ENCODE measurements at regions not wholly inside any gene's neighbourhood (a gene's known extent, or its start where the extent isn't known, plus 50 kb on each side); places are given as distances from the start of the nearest gene placed in this dataset.

DNA sequence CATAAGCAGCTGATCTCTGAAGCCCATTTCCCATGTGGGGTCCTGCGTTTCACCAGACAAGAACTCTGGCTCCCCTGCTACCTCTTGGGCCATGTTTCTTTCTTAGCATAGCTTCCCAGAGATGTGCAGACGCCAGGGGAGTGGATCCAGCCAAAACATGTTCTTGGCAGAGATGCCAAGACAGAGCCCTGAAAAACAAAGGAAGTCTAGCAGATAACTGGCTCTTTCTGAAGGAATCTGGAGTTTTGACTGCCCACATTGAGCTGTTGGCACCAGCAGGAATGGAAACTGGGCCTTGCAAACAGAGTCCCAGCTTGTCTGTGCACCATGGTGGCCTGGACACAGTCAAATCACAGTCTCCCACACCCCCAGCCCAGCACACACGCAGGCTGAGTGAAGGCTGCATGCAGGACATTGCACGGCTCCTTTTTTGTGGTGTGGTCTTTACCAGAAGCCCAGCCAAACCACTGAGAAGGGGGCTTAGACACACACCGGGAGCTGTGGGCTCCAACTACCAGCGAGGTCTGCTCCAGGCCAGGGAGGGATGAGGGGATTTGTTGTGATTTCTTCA lies 114.7 kb downstream of the SNX18 start:
- H3K36me3 ChIP-seq (ENCODE audit: insufficient read depth): no peaks in the 10 kb centered on the region
- no peaks in the 10 kb centered on the region for H3K4me1 ChIP-seq (ENCODE audit: insufficient read depth)
- H3K4me3 ChIP-seq: no peak overlapping the region
- H3K4me2 ChIP-seq: no peak overlapping the region
- Mint-ChIP-seq H3K27ac (no peak overlapping the region), H3K36me3 (ENCODE audit: low read depth) (no peaks in the 10 kb centered on the region), H3K4me3 (no peak overlapping the region), H3K4me1 (peaks cover 4% of the 10 kb centered on the region), H3K27me3 (ENCODE audit: insufficient read depth, low read depth, poor library complexity) (peaks cover 6% of the 10 kb centered on the region), H3K9me3 (peaks cover 3% of the 10 kb centered on the region; the same call in 1 of the 3 replicates)
- DNase-seq (ENCODE audit: low spot score) (no peak), ATAC-seq (no peak)
- no peak overlapping the region for H3K27ac ChIP-seq (ENCODE audit: low read depth)
- 0 out of 2 replicates have a peak, but pooled peaks cover 5% of the 10 kb centered on the region for H3K9me2 ChIP-seq (ENCODE audit: insufficient read depth)
- H3K79me2 ChIP-seq (replicated peaks; ENCODE audit: insufficient read depth): no peaks in the 10 kb centered on the region
- no peak for TF ChIP-seq JUNB (IDR thresholded peaks at IDR 0.05; ENCODE audit: unreplicated experiment)
- TF ChIP-seq, protein P1, sequence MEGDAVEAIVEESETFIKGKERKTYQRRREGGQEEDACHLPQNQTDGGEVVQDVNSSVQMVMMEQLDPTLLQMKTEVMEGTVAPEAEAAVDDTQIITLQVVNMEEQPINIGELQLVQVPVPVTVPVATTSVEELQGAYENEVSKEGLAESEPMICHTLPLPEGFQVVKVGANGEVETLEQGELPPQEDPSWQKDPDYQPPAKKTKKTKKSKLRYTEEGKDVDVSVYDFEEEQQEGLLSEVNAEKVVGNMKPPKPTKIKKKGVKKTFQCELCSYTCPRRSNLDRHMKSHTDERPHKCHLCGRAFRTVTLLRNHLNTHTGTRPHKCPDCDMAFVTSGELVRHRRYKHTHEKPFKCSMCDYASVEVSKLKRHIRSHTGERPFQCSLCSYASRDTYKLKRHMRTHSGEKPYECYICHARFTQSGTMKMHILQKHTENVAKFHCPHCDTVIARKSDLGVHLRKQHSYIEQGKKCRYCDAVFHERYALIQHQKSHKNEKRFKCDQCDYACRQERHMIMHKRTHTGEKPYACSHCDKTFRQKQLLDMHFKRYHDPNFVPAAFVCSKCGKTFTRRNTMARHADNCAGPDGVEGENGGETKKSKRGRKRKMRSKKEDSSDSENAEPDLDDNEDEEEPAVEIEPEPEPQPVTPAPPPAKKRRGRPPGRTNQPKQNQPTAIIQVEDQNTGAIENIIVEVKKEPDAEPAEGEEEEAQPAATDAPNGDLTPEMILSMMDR (conservative IDR thresholded peaks at IDR 0.05; ENCODE audit: low read depth in 2 of 2): no peak
- no peak for TF ChIP-seq ZNF114 (CRISPR knock-in tag; IDR thresholded peaks at IDR 0.05)
- TF ChIP-seq, protein P2, sequence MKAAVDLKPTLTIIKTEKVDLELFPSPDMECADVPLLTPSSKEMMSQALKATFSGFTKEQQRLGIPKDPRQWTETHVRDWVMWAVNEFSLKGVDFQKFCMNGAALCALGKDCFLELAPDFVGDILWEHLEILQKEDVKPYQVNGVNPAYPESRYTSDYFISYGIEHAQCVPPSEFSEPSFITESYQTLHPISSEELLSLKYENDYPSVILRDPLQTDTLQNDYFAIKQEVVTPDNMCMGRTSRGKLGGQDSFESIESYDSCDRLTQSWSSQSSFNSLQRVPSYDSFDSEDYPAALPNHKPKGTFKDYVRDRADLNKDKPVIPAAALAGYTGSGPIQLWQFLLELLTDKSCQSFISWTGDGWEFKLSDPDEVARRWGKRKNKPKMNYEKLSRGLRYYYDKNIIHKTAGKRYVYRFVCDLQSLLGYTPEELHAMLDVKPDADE (IDR thresholded peaks at IDR 0.05): no peak
- no peak for TF ChIP-seq CREB1 (CRISPR knock-in tag; IDR thresholded peaks at IDR 0.05; ENCODE audit: low read depth)
- no peaks in the 10 kb centered on the region for H4K20me1 ChIP-seq (replicated peaks; ENCODE audit: insufficient read depth)
- H3K27me3 ChIP-seq (ENCODE audit: insufficient read depth): no peaks in the 10 kb centered on the region
- no peaks in the 10 kb centered on the region for H3F3A ChIP-seq (replicated peaks; ENCODE audit: low read depth)
- H2AFZ ChIP-seq: no peak overlapping the region; the same call in 1 of the 2 replicates

DNA sequence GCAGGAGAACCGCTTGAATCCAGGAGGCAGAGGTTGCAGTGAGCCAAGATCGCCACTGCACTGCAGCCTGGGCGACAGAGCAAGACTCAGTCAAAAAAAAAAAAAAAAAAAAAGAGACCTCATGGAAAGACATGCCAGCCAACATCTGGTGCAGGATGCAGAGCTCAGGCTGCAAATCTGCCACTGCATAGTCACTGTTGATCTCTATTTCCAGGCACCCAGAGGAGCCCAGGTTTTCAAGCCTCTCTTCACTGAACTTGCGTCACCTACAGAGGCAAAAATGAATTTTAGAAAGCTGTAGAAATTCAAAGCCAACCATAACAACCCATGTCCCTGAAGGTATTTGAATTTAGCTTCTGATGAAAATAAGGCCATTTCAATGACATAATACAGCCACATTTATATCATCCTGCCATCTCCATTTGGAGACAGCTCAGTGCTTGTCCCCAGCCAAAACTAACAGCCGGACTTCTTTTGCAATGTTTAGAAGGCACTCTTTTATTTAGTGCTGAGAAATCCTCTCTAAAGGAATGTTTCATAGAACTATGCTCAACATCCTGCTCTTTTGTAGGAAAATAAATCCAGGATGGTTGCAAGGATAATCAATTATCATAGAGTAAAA lies 113.3 kb downstream of the SNX18 start:
- Histone ChIP-seq H3K4me1 (ENCODE audit: insufficient read depth) (no peaks in the 10 kb centered on the region), H3K36me3 (ENCODE audit: insufficient read depth) (no peaks in the 10 kb centered on the region), H3K27me3 (ENCODE audit: insufficient read depth) (no peaks in the 10 kb centered on the region), H3K4me3 (no peak overlapping the region), H3K4me2 (no peak overlapping the region), H4K20me1 (replicated peaks; ENCODE audit: insufficient read depth) (no peaks in the 10 kb centered on the region), H3K27ac (ENCODE audit: low read depth) (no peak overlapping the region), H2AFZ (no peak overlapping the region), H3K9me2 (ENCODE audit: insufficient read depth) (no peaks in the 10 kb centered on the region), H3F3A (replicated peaks; ENCODE audit: low read depth) (no peaks in the 10 kb centered on the region), H3K79me2 (replicated peaks; ENCODE audit: insufficient read depth) (no peaks in the 10 kb centered on the region)
- peaks cover 3% of the 10 kb centered on the region; the same call in 1 of the 3 replicates for H3K9me3 Mint-ChIP-seq
- no peak overlapping the region for H3K27ac Mint-ChIP-seq
- no peak overlapping the region for H3K4me3 Mint-ChIP-seq
- ATAC-seq (no peak), DNase-seq (ENCODE audit: low spot score) (no peak)
- peaks cover 4% of the 10 kb centered on the region for H3K4me1 Mint-ChIP-seq
- H3K27me3 Mint-ChIP-seq (ENCODE audit: insufficient read depth, low read depth, poor library complexity): peaks cover 6% of the 10 kb centered on the region
- H3K36me3 Mint-ChIP-seq (ENCODE audit: low read depth): no peaks in the 10 kb centered on the region
- TF ChIP-seq, protein P2 (IDR thresholded peaks at IDR 0.05): no peak
- TF ChIP-seq STAT1 (IDR thresholded peaks at IDR 0.05; ENCODE audit: unreplicated experiment) (no peak), ZNF331 (CRISPR knock-in tag; IDR thresholded peaks at IDR 0.05; ENCODE audit: low read depth) (no peak), JUNB (IDR thresholded peaks at IDR 0.05; ENCODE audit: unreplicated experiment) (no peak)
- TF ChIP-seq, protein P1 (conservative IDR thresholded peaks at IDR 0.05; ENCODE audit: low read depth in 2 of 2): no peak

Measured in GM23338 (cell line).